GM19025 (cell line): ENCODE measurements at regions not wholly inside any gene's neighbourhood (a gene's known extent, or its start where the extent isn't known, plus 50 kb on each side); places are given as distances from the start of the nearest gene placed in this dataset.
"Not testable (repeated sequence)": the region's sequence is repeated elsewhere in the genome, so short reads cannot be mapped to it uniquely, and the experiment has no call there.

Source experiments
- ATAC-seq: cut with Tn5 transposase; IDR thresholded peaks from one replicate; pipeline ENCODE4 v1.9.1; 2021; ENCODE audit warnings: mild to moderate bottlenecking, low read depth, moderate library complexity; ENCODE audit not compliant: unreplicated experiment

GRCh38 chrX:35221391-35221790 lies 278.8 kb downstream of the FAM47B start:
- ATAC-seq: not testable (repeated sequence)

- ATAC-seq: no peak
These were observed 301.6 kb downstream of the FAM47B start for GRCh38 chrX:35244088-35244741.

GRCh38 chrX:35244796-35245508 lies 302.4 kb downstream of the FAM47B start:
- ATAC-seq: no peak

GRCh38 chrX:35251226-35251625 lies 308.6 kb downstream of the FAM47B start:
- no peak for ATAC-seq

GRCh38 chrX:35276115-35276514 lies 333.5 kb downstream of the FAM47B start:
- no peak for ATAC-seq

- no peak for ATAC-seq
These were observed 342.8 kb downstream of the FAM47B start for GRCh38 chrX:35285289-35285962.

GRCh38 chrX:35288657-35289056 lies 346.1 kb downstream of the FAM47B start:
- ATAC-seq: no peak

- no peak for ATAC-seq
These were observed 347.4 kb downstream of the FAM47B start for GRCh38 chrX:35289952-35290351.

GRCh38 chrX:35291013-35291412 lies 348.4 kb downstream of the FAM47B start:
- no peak for ATAC-seq

GRCh38 chrX:35292522-35292921 lies 349.9 kb downstream of the FAM47B start:
- no peak for ATAC-seq

- not testable (repeated sequence) for ATAC-seq
These were observed 362.4 kb downstream of the FAM47B start for GRCh38 chrX:35305037-35305436.

GRCh38 chrX:35339796-35340195 lies 397.2 kb downstream of the FAM47B start:
- no peak for ATAC-seq

- no peak for ATAC-seq
These were observed 397.9 kb downstream of the FAM47B start for GRCh38 chrX:35340465-35340864.

- no peak for ATAC-seq
These were observed 408.6 kb downstream of the FAM47B start for GRCh38 chrX:35351212-35351611.

GRCh38 chrX:35351795-35352483 lies 409.3 kb downstream of the FAM47B start:
- no peak for ATAC-seq

- ATAC-seq: no peak
These were observed 415.1 kb downstream of the FAM47B start for GRCh38 chrX:35357656-35358055.

GRCh38 chrX:35362866-35363265 lies 420.3 kb downstream of the FAM47B start:
- no peak for ATAC-seq

- no peak for ATAC-seq
These were observed 424.0 kb upstream of the MAGEB16 start for GRCh38 chrX:35374116-35374515.

GRCh38 chrX:35380808-35381700 lies 417.1 kb upstream of the MAGEB16 start:
- ATAC-seq: peak; percentile 70

GRCh38 chrX:35381709-35382108 lies 416.4 kb upstream of the MAGEB16 start:
- not testable (repeated sequence) for ATAC-seq
